ENCODE measurements at regions not wholly inside any gene's neighbourhood (a gene's known extent, or its start where the extent isn't known, plus 50 kb on each side); places are given as distances from the start of the nearest gene placed in this dataset.

DNA sequence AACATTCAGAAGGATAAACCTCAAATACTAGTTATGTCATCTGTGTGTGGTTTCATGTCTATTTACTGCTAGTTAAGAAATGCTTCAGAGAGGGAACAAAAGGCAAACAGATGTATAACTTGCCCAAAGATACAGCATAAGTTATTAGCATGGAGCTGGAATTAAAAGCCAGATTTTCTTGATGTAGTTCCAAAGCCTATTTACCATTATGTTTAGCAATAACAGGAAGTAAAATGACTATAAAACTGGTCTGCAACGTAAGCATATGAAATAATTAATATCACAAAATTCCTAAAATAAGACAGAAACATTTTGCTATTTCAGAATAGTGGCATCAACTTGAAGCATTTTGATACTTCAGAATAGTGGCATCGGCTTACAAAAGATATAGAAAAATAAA lies 1232.8 kb downstream of the NCAM2 start:
- TF ChIP-seq POLR2A (IDR thresholded peaks at IDR 0.05; ENCODE audit: low read length) (no peak), GATA1 (IDR thresholded peaks at IDR 0.05; ENCODE audit: low read depth, low read length) (no peak)
- DNase-seq: no peak

DNA sequence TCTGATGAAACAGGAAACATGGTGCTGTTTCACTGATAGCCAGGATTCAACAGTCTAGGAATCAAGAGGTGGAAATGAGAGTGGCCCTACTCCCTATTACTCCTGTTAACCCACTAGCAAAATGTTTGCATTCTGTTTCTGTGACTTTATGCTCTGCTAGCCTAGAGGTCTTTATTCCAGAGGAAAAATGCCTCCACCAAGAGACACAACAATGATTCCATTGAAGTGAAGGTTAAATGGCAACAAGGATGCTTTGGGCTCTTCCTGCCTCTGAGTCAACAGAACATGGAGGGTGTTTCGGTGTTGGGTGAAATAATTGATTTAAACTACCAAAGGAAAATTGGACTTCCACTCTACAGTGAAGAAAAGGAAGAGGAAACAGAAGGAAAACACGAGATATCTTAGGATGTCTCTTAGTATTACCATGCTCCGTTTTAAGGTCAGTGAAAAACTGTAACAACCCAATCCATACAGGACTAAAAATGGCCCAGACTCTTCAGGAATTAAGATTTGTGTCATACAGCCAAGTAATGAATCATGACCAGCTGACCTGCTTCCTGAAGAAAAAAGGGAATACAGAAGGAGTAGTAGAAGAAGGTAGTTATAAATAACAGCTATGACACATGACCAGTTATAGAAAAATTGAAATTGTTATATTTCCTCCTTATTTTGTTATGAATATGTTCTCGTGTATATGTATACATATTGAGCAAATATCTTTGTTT lies 1237.8 kb downstream of the NCAM2 start:
- DNase-seq: no peak
- TF ChIP-seq GATA1 (IDR thresholded peaks at IDR 0.05; ENCODE audit: low read depth, low read length): no peak
- TF ChIP-seq POLR2A (IDR thresholded peaks at IDR 0.05; ENCODE audit: low read length): no peak

DNA sequence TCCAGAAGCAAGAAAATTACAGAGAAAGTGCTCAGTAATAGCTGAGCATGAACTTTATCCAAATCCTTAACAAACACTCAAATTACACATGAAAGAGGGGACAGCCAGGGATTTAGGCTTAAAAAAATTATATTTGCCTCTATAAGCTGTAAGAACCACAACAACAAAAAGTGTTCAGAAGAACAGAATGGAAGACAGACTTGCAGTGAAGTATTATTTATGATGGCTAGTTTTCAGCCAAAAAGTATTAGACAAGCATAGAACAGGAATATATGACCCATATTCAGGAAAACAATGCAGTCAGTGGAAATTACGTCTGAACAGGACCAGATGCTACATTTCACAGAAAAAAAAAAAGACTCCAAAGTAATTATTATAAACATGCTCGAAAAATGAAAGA lies 1246.3 kb downstream of the NCAM2 start:
- TF ChIP-seq POLR2A (IDR thresholded peaks at IDR 0.05; ENCODE audit: low read length) (no peak), GATA1 (IDR thresholded peaks at IDR 0.05; ENCODE audit: low read depth, low read length) (no peak)
- DNase-seq: no peak

DNA sequence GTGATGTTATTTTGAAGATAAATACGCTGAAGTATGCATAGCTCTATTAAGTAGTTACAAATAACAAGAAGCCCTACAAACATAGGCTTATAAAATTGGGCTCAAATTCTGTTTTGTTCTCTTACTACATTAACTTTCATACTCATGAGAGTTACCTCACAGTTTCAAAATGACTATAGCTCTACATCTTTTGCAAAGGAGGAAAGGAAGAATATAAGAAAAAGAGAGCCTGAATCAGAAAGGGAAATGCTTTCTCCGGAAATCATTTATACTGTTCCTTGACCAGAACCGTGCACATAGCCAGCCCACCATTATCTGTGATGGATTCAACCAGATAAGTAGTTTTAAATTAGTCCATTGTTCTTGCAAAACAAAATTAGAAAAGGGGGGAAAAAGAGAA lies 1252.1 kb downstream of the NCAM2 start:
- DNase-seq: no peak
- TF ChIP-seq POLR2A (IDR thresholded peaks at IDR 0.05; ENCODE audit: low read length): no peak
- no peak for TF ChIP-seq GATA1 (IDR thresholded peaks at IDR 0.05; ENCODE audit: low read depth, low read length)

DNA sequence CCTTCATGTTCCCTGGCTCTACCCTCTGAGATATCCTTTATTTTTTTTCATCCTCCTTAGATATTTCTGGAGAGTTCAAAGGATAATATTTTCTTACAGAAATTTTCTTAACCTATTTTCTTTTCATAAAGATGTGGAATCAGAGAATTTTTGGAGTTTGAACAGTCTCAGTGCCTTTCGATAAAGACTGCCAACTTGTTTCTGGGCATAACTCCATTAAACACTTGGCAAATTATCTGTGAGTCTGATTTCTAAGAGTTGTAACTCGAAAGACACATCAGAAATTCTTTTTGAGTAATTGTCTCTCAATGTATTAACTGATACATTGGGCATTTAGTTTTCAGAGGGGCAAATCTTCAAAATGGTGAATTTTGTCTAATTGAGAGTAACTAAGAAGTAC lies 1255.6 kb downstream of the NCAM2 start:
- TF ChIP-seq POLR2A (IDR thresholded peaks at IDR 0.05; ENCODE audit: low read length) (no peak), GATA1 (IDR thresholded peaks at IDR 0.05; ENCODE audit: low read depth, low read length) (no peak)

DNA sequence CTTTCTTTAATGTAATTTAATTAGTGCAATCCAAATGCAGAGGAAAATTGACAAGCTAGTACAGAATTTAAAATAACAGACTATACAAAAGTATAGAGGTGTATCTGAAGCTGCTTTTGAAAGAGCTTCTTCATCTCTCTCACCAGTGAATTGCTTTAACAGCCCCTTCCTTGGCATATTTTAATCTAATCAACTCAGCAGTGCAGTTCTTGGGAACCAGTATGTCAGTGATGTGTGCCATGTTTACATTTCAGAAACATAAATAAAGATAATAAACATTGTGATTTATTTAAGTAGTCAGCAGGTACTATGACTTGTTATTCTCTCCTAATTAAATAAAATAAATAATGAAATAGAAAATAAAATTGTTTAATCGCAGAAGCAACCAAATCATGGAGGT lies 1260.6 kb downstream of the NCAM2 start:
- no peak for TF ChIP-seq POLR2A (IDR thresholded peaks at IDR 0.05; ENCODE audit: low read length)
- TF ChIP-seq GATA1 (IDR thresholded peaks at IDR 0.05; ENCODE audit: low read depth, low read length): no peak
- no peak for DNase-seq

More for the DNA sequence above, 1255.6 kb downstream of the NCAM2 start:
- DNase-seq: no peak

DNA sequence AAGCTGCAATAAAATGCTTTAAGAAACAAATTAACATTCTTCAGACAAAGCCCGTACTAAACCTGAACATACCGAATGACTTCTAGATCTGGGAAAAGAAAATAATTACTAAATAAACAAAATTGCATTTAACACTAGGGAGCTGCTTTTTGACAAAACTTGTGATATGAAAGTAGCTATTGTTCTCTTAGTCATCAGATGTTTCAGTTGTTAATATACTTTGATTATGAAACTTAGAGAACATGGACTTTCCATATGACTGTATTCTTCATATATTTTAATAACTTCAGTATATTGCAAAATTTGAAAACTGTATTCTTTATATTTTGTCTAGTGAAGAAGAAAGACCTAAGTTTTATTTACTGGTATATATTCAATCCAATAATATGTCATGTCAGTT lies 1262.1 kb downstream of the NCAM2 start:
- no peak for TF ChIP-seq POLR2A (IDR thresholded peaks at IDR 0.05; ENCODE audit: low read length)
- no peak for TF ChIP-seq GATA1 (IDR thresholded peaks at IDR 0.05; ENCODE audit: low read depth, low read length)
- no peak for DNase-seq

DNA sequence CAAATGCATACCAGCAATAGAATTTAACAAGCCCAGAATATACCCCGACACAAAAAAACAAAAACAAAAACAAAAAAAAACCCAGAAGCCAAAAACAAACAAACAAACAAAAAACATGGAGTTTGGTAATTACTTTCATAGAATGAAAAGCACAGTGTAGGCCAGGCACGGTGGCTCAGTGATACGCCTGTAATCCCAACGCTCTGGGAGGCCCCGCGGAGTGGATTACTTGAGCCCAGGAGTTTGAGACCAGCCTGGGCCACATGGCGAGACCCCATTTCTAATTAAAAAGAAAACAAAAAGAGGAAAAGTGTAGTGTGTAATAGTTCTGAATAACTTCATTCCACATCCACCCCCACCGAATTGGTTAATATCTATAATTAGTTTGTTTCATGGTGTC lies 1265.7 kb downstream of the NCAM2 start:
- TF ChIP-seq GATA1 (IDR thresholded peaks at IDR 0.05; ENCODE audit: low read depth, low read length): no peak
- TF ChIP-seq POLR2A (IDR thresholded peaks at IDR 0.05; ENCODE audit: low read length): no peak
- DNase-seq: no peak

DNA sequence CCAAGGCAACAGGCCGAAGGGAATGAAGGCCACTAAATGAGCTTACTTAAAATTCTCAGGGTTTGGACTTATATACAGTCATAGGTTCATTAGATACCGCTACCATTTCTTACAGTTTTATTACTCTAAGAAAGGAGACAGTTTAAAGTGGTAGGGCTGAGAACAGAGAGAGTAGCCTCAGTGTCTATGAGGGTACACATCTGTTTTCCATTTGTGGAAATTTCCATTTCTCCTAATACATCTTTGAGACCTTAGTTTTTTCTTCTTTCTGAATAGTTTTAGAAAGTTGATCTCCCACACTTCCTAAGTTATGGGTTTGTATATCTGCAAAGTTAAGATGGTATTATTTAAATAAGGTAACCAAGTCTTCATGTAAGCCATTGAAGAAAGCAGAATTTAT lies 1279.1 kb downstream of the NCAM2 start:
- TF ChIP-seq GATA1 (IDR thresholded peaks at IDR 0.05; ENCODE audit: low read depth, low read length): no peak
- no peak for TF ChIP-seq POLR2A (IDR thresholded peaks at IDR 0.05; ENCODE audit: low read length)
- DNase-seq: no peak

DNA sequence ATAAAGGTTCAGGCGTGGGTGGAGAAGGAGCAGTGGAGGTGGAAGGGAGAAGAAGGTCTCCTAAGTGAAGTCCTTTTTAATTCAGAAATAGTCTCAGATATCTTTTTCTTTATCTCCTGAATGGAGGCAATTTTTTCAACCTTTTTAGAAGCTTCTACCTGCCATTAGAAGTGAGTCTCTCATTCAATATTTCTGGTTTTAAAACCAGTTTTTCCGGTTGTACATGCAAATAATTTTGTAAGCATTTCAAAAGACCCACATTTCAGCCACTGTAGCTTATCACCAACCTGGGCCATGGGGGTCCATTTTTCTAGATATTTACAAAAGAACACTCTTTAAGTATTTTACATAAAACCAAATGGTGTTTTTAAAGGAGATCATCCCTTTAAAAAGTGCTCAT lies 1280.2 kb downstream of the NCAM2 start:
- no peak for DNase-seq
- TF ChIP-seq POLR2A (IDR thresholded peaks at IDR 0.05; ENCODE audit: low read length): no peak
- no peak for TF ChIP-seq GATA1 (IDR thresholded peaks at IDR 0.05; ENCODE audit: low read depth, low read length)

DNA sequence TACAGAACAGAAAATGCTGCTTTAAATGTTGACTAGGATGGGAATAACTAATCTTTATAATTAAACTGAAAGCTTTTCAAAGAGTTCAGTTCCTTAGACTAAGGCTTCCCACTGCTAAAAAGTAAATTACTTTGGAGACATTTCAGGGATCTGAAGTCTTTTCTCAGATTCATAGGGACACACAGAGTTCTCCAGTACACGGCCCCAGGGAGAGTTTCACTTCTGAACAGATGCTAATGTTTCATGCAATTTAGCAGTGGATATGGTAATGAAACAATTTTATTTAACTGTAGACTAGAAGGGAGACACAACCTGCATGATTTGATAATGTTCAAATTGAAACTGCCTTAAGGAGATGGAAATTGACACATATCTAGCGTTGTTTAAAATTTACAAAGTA lies 1282.6 kb downstream of the NCAM2 start:
- TF ChIP-seq GATA1 (IDR thresholded peaks at IDR 0.05; ENCODE audit: low read depth, low read length) (no peak), POLR2A (IDR thresholded peaks at IDR 0.05; ENCODE audit: low read length) (no peak)
- no peak for DNase-seq

DNA sequence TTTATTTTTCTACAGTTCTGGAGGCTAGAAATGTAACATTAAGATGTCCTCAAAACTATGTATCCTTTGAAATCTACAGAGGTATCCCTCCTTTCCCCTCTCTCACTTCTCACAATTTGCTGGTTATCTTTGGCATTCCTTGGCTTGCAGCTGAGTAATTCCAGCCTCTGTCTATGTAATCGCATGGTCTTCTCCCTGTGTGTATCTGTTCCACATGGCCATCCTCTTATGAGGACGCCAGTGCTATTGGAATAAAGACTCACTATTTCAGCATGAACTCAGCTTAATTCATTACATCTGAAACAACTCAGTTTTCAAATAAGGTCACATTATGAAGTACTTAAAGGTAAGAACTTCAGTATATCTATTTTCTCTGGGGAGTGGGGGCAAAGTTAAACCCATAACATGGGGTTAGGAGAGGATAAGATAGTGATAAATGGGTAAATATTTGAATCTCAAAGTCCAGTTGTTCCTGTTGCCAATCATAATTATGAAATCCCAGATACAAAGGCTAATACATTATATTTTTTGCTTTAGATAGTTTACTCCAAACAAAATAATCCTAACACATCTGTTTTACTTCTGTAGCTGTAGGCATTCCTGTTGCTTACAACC lies 1290.8 kb downstream of the NCAM2 start:
- no peak for DNase-seq
- TF ChIP-seq POLR2A (IDR thresholded peaks at IDR 0.05; ENCODE audit: low read length): no peak
- TF ChIP-seq GATA1 (IDR thresholded peaks at IDR 0.05; ENCODE audit: low read depth, low read length): no peak

DNA sequence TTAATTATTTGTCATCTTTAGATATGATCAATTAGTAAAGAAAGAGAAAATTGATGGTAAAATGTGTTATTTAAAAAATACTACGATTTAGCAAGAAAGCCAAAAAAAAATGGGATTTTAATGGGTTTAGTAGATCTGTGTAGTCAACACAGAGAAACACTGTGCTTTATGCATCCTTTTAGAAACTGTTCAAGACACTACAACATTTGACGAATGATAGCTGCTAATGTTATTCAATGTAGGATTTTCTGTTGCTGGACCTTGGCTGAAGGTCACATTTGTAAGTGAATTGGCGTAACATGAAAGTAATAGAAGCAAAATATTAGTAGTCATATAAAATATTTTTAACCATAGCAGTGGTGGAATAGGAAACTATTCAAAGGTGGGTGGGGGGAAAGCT lies 1293.9 kb downstream of the NCAM2 start:
- TF ChIP-seq POLR2A (IDR thresholded peaks at IDR 0.05; ENCODE audit: low read length) (no peak), GATA1 (IDR thresholded peaks at IDR 0.05; ENCODE audit: low read depth, low read length) (no peak)
- DNase-seq: no peak

DNA sequence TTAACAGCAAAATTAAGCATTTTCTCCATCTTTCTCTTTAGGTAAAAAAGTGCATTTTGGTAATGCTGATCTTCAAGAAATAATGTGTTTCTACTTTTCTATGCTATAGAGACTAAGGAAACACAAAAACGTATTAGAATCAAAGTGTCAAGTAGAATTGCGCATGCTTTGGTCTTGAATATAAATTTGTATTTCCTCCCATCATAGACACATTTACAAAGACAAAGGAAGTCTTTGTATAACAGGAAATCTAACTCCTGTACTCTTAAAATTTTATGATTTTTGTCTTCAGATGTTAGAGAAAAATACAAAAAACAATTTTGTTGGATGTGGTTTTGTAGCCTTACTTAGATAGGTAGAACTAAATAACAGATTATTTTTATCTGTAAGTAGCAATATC lies 1299.4 kb downstream of the NCAM2 start:
- TF ChIP-seq POLR2A (IDR thresholded peaks at IDR 0.05; ENCODE audit: low read length): no peak
- no peak for TF ChIP-seq GATA1 (IDR thresholded peaks at IDR 0.05; ENCODE audit: low read depth, low read length)

More for the DNA sequence above, 1299.4 kb downstream of the NCAM2 start:
- no peak for DNase-seq
